DOHH2 (cell line): ENCODE measurements at regions not wholly inside any gene's neighbourhood (a gene's known extent, or its start where the extent isn't known, plus 50 kb on each side); places are given as distances from the start of the nearest gene placed in this dataset.

ENCODE experiments used
- H3F3A ChIP-seq: fragments of 200-600 bp; sonication (generic), shearing (Covaris generic); 2 replicates; pipeline ENCODE4 v1.6.0; 2016; ENCODE audit warnings: antibody characterized with exemption, mild to moderate bottlenecking; ENCODE audit not compliant: control insufficient read depth, insufficient read depth
- H3K27ac ChIP-seq: fragments of 200-600 bp; sonication (generic); 2 replicates; pipeline ENCODE4 v1.5.1; 2014; ENCODE audit warnings: low read depth, mild to moderate bottlenecking, low read length, moderate library complexity
- H3K27me3 ChIP-seq: fragments of 200-600 bp; sonication (generic); 2 replicates; pipeline ENCODE4 v1.6.1; 2014; ENCODE audit warnings: mild to moderate bottlenecking, low read length, mixed read lengths; ENCODE audit not compliant: control insufficient read depth
- H3K36me3 ChIP-seq: fragments of 200-600 bp; sonication (generic); 2 replicates; pipeline ENCODE4 v1.6.1; 2014; ENCODE audit warnings: mild to moderate bottlenecking, low read length, moderate library complexity, mixed read lengths; ENCODE audit not compliant: control insufficient read depth
- H3K4me1 ChIP-seq: fragments of 200-600 bp; sonication (generic); 2 replicates; pipeline ENCODE4 v1.6.1; 2014; ENCODE audit warnings: mild to moderate bottlenecking, low read length, mixed read lengths; ENCODE audit not compliant: control insufficient read depth
- H3K4me2 ChIP-seq: fragments of 200-600 bp; sonication (generic); 2 replicates; pipeline ENCODE4 v1.6.0; 2014; ENCODE audit warnings: mild to moderate bottlenecking, low read length, moderate library complexity
- H3K4me3 ChIP-seq: fragments of 200-600 bp; sonication (generic); 2 replicates; pipeline ENCODE4 v1.5.1; 2014; ENCODE audit warnings: mild to moderate bottlenecking, low read length, mixed read lengths
- H3K79me2 ChIP-seq: fragments of 200-600 bp; sonication (generic); 2 replicates; pipeline ENCODE4 v1.6.1; 2014; ENCODE audit warnings: mild to moderate bottlenecking, low read length, mixed read lengths; ENCODE audit not compliant: control insufficient read depth
- H3K9me2 ChIP-seq: fragments of 200-600 bp; sonication (generic); replicated peaks from 2 replicates; pipeline ENCODE4 v1.6.1; 2014; ENCODE audit warnings: mild to moderate bottlenecking, low read length, mixed read lengths; ENCODE audit not compliant: control insufficient read depth
- H3K9me3 ChIP-seq: fragments of 200-600 bp; sonication (generic); 2 replicates; pipeline ENCODE4 v1.6.1; 2014; ENCODE audit warnings: antibody characterized with exemption, low read length, mixed read lengths; ENCODE audit not compliant: control insufficient read depth, insufficient read depth
- H4K20me1 ChIP-seq: fragments of 200-600 bp; sonication (generic); 2 replicates; pipeline ENCODE4 v1.6.0; 2014; ENCODE audit warnings: low read depth, mild to moderate bottlenecking, antibody characterized with exemption, low read length, moderate library complexity; ENCODE audit not compliant: control insufficient read depth, insufficient read depth
- EZH2phosphoT487 ChIP-seq: fragments of 200-600 bp; sonication (generic); IDR thresholded peaks from 2 replicates; pipeline ENCODE4 v1.6.1; 2017; ENCODE audit warnings: borderline replicate concordance, mild to moderate bottlenecking, antibody characterized with exemption, low read length, moderate library complexity, mixed read lengths
- TF ChIP-seq, protein P1 (sequence below): fragments of 200-600 bp; sonication (generic); IDR thresholded peaks from one replicate; pipeline ENCODE4 v1.5.1; 2014; ENCODE audit warnings: antibody characterized with exemption, mild to moderate bottlenecking, low read depth, low read length; ENCODE audit not compliant: poor library complexity, severe bottlenecking

DNA sequence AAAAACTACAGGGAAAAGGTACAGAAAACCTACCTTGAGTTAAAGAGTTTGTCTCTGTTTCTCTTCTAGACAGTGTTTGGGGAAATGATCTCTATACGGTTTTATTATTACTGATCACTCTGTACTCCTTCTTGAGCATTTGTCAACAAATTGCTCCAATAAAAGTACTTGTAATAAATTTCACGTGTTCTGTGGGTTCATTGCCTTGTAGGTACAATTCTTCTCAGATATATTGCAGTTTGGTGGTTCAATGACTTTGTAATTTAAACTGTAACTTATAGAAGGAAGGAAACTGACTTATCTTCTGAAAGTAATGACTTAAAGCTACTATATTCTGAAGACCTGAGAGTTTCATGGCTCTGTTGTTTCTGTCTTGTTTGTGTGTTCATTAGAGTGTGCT lies 319.9 kb upstream of the PCSK5 start:
- H3K4me2 ChIP-seq: no peak overlapping the region
- no peaks in the 10 kb centered on the region for H3F3A ChIP-seq
- H3K9me2 ChIP-seq: no peaks in the 10 kb centered on the region
- H3K27me3 ChIP-seq: no peaks in the 10 kb centered on the region
- H3K4me3 ChIP-seq: no peak overlapping the region
- no peaks in the 10 kb centered on the region for H3K36me3 ChIP-seq
- H4K20me1 ChIP-seq: no peaks in the 10 kb centered on the region
- no peaks in the 10 kb centered on the region for H3K79me2 ChIP-seq
- no peaks in the 10 kb centered on the region for H3K9me3 ChIP-seq
- TF ChIP-seq, protein P1, sequence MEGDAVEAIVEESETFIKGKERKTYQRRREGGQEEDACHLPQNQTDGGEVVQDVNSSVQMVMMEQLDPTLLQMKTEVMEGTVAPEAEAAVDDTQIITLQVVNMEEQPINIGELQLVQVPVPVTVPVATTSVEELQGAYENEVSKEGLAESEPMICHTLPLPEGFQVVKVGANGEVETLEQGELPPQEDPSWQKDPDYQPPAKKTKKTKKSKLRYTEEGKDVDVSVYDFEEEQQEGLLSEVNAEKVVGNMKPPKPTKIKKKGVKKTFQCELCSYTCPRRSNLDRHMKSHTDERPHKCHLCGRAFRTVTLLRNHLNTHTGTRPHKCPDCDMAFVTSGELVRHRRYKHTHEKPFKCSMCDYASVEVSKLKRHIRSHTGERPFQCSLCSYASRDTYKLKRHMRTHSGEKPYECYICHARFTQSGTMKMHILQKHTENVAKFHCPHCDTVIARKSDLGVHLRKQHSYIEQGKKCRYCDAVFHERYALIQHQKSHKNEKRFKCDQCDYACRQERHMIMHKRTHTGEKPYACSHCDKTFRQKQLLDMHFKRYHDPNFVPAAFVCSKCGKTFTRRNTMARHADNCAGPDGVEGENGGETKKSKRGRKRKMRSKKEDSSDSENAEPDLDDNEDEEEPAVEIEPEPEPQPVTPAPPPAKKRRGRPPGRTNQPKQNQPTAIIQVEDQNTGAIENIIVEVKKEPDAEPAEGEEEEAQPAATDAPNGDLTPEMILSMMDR: no peak
- no peak for TF ChIP-seq EZH2phosphoT487
- no peak overlapping the region for H3K27ac ChIP-seq
- no peaks in the 10 kb centered on the region for H3K4me1 ChIP-seq

DNA sequence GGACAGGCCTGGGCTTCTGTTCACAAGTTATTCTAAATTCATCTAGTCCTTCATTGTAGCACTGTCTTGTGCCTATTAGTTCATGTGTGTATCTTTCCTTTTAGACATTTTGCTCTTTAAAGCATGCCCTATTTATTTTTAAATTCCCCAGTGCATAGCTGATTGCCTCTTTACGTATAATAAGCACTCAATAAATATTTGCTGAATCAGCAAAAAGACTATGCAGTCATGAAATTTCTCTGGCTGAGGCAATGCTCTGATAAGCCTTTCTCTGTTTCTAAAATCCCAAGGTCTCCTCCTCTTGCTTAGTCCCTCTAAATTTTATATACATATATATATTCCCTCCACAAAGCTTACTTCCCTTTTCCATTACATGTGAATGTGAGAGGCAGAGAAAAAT lies 315.9 kb upstream of the PCSK5 start:
- no peaks in the 10 kb centered on the region for H3K36me3 ChIP-seq
- no peaks in the 10 kb centered on the region for H3K79me2 ChIP-seq
- no peaks in the 10 kb centered on the region for H3K27me3 ChIP-seq
- no peak overlapping the region for H3K4me3 ChIP-seq
- no peaks in the 10 kb centered on the region for H3K9me3 ChIP-seq
- H3K9me2 ChIP-seq: no peaks in the 10 kb centered on the region
- no peak overlapping the region for H3K4me2 ChIP-seq
- no peaks in the 10 kb centered on the region for H3F3A ChIP-seq
- H4K20me1 ChIP-seq: no peaks in the 10 kb centered on the region
- no peak overlapping the region for H3K27ac ChIP-seq
- H3K4me1 ChIP-seq: no peaks in the 10 kb centered on the region
- TF ChIP-seq EZH2phosphoT487: no peak
- TF ChIP-seq, protein P1: no peak

DNA sequence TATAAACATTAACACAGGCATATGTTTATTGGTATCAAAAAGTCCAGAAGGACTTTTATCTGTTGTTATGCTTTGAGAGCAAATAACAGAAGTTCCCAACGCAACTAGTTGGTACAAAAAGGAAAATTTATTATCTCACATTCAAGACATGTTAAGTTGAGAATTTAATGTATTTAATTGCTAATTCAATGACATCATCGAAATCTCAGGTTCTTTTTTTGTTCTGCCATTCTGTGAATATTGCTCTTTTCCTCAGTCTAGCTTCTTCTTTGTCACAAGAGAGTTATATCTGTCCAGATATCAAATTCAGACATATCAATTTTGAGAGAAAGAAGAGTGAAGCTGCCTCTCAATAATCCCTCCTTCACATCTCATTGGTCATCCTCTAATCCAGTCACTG lies 307.6 kb upstream of the PCSK5 start:
- Histone ChIP-seq H4K20me1 (no peaks in the 10 kb centered on the region), H3K4me2 (no peak overlapping the region), H3K9me2 (no peaks in the 10 kb centered on the region), H3K4me3 (no peak overlapping the region), H3K9me3 (no peaks in the 10 kb centered on the region), H3K36me3 (no peaks in the 10 kb centered on the region), H3K79me2 (no peaks in the 10 kb centered on the region), H3K27ac (no peak overlapping the region), H3K27me3 (no peaks in the 10 kb centered on the region), H3F3A (no peaks in the 10 kb centered on the region), H3K4me1 (no peaks in the 10 kb centered on the region)
- TF ChIP-seq, protein P1: no peak
- no peak for TF ChIP-seq EZH2phosphoT487

DNA sequence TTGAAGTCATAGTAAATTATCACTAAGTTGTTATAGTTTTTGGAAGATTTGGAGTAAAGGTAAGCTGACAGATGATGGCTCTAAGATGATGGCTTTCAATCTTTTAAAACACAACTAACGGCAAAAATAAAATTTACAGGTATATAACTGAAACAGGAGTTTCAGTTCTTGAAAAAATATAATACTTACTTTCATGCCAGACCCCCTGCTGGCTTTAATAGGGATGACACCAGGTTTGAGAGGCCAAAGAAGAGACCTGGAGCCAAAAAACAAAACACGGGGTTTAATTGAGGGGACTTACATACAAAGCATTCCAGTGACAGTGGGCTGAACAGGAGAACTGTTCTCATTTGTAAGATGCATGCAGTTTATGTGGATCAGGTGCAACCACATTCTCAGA lies 301.7 kb upstream of the PCSK5 start:
- no peak overlapping the region for H3K4me3 ChIP-seq
- no peaks in the 10 kb centered on the region for H3K4me1 ChIP-seq
- H3K27me3 ChIP-seq: no peaks in the 10 kb centered on the region
- H3K27ac ChIP-seq: no peak overlapping the region
- H3K36me3 ChIP-seq: no peaks in the 10 kb centered on the region
- no peaks in the 10 kb centered on the region for H4K20me1 ChIP-seq
- H3K9me2 ChIP-seq: no peaks in the 10 kb centered on the region
- H3F3A ChIP-seq: no peaks in the 10 kb centered on the region
- no peaks in the 10 kb centered on the region for H3K79me2 ChIP-seq
- H3K9me3 ChIP-seq: no peaks in the 10 kb centered on the region
- no peak for TF ChIP-seq EZH2phosphoT487
- TF ChIP-seq, protein P1: peak; percentile 29
- H3K4me2 ChIP-seq: no peak overlapping the region
